Adrenal gland (tissue), 9 donors: ENCODE measurements at regions not wholly inside any gene's neighbourhood (a gene's known extent, or its start where the extent isn't known, plus 50 kb on each side); places are given as distances from the start of the nearest gene placed in this dataset.

Experiments
- DNase-seq, 7 donors: peaks; one replicate each; pipeline ENCODE4 v3.0.0-alpha.2; 2019 to 2020
- H3K27ac ChIP-seq, 5 donors: fragments of 200-600 bp; sonication (generic) in 4 of 5; 1 replicate in 3 of 5; 2 replicates in 2 of 5; pipeline versions ENCODE4 v1.5.1 to v1.8.0; 2016 to 2020; ENCODE audit warnings: mild to moderate bottlenecking in 1 of 5
- H3K27me3 ChIP-seq: fragments of 200-600 bp; 2 replicates; pipeline ENCODE4 v1.8.0; 2021
- H3K36me3 ChIP-seq, 2 donors: fragments of 200-600 bp; replicated peaks in 1 of 2; 1 replicate in 1 of 2; 2 replicates in 1 of 2; pipeline versions ENCODE4 v1.5.1 to v1.8.0; 2018 to 2022
- H3K4me1 ChIP-seq, 2 donors: fragments of 200-600 bp; replicated peaks in 1 of 2; 1 replicate in 1 of 2; 2 replicates in 1 of 2; pipeline versions ENCODE4 v1.5.1 to v1.8.0; 2018 to 2021
- H3K4me3 ChIP-seq, 4 donors: fragments of 200-600 bp; sonication (generic) in 3 of 4; one replicate each; pipeline ENCODE4 v1.5.1; 2016 to 2018
- H3K9me3 ChIP-seq, 3 donors: fragments of 200-600 bp; sonication (generic) in 1 of 3; replicated peaks in 1 of 3; 1 replicate in 2 of 3; 2 replicates in 1 of 3; pipeline versions ENCODE4 v1.5.1 to v1.8.0; 2016 to 2021
- CTCF ChIP-seq, 6 experiments: fragments of 450-650 bp in 4 of 6; fragments of 200-600 bp in 2 of 6; sonication (generic) in 1 of 6; IDR thresholded peaks; 1 replicate in 5 of 6; 2 replicates in 1 of 6; pipeline versions ENCODE4 v1.5.1 to v1.8.0; 2016 to 2021; ENCODE audit warnings: antibody characterized with exemption in 6 of 6, mild to moderate bottlenecking in 2 of 6, moderate library complexity in 1 of 6
- POLR2A ChIP-seq, 2 donors: fragments of 450-650 bp; IDR thresholded peaks; one replicate each; pipeline ENCODE4 v1.6.1; 2017; ENCODE audit warnings: antibody characterized with exemption in 2 of 2, mild to moderate bottlenecking in 2 of 2, moderate library complexity in 1 of 2
- WGBS, 4 donors: extraction: QIAGEN DNeasy Blood & Tissue Kit in 2 of 4; methylation state at CpG; one replicate each; pipeline versions ENCODE4 v1.1.5 to v1.1.7; 2013 to 2017; 5-methylcytosine and 5-hydroxymethylcytosine counted together
- intact Hi-C, 2 donors: fragments of 100-400 bp; cut with DNase I; formaldehyde crosslinking; loops; one replicate each; pipeline versions ENCODE4 v1.14.1 to v1.15.0; 2022 to 2023
- donor health status: healthy with polysubstance abuse.
- donor health status: Bipolar disorder and iron deficiency.
- donor health status: DM: yes; HTN: yes; CAD: no.
- donor health status: DM: no; HTN: no; CAD: no.
- donor health status: DM: no; HTN: no; CAD: no.

GRCh38 chr16:9428355-9429005 is 337.0 kb downstream of the HAPSTR1 start:
- intact Hi-C loops: no loop called here
- Histone ChIP-seq H3K9me3 (no peaks in the 10 kb centered on the region), H3K36me3 (no peaks in the 10 kb centered on the region), H3K4me1 (peaks cover 0 to 5% of the 10 kb centered on the region in 2 donors), H3K27ac (no peak overlapping the region), H3K4me3 (no peak overlapping the region), H3K27me3 (no peaks in the 10 kb centered on the region)
- 79 to 90% (median 84%) methylated on average over 7 of the region's 7 CpGs for WGBS, 4 donors
- DNase-seq: no peak
- no peak for TF ChIP-seq CTCF (IDR thresholded peaks at IDR 0.05)
- TF ChIP-seq POLR2A (IDR thresholded peaks at IDR 0.05): no peak

- no peaks in the 10 kb centered on the region for H3K9me3 ChIP-seq
- H3K36me3 ChIP-seq: no peaks in the 10 kb centered on the region
- H3K27me3 ChIP-seq: no peaks in the 10 kb centered on the region
- H3K4me3 ChIP-seq: no peak overlapping the region
- intact Hi-C loops: no loop called here
- WGBS, 4 donors: 68 to 84% (median 76%) methylated on average over 10 of the region's 10 CpGs
- H3K4me1 ChIP-seq: peaks cover 0 to 5% of the 10 kb centered on the region in 2 donors
- no peak for DNase-seq
- H3K27ac ChIP-seq: no peak overlapping the region
- TF ChIP-seq CTCF (IDR thresholded peaks at IDR 0.05): no peak
- TF ChIP-seq POLR2A (IDR thresholded peaks at IDR 0.05): no peak
Measured at GRCh38 chr16:9429646-9430330, 338.3 kb downstream of the HAPSTR1 start.

- no peak for TF ChIP-seq POLR2A (IDR thresholded peaks at IDR 0.05)
- peak in 3 of 6 experiments; percentile 8 to 23 (median 14) for TF ChIP-seq CTCF (IDR thresholded peaks at IDR 0.05)
- no peak for DNase-seq
- Histone ChIP-seq H3K36me3 (no peaks in the 10 kb centered on the region), H3K9me3 (no peaks in the 10 kb centered on the region), H3K27ac (no peak overlapping the region), H3K4me3 (no peak overlapping the region), H3K4me1 (no peaks in the 10 kb centered on the region), H3K27me3 (no peaks in the 10 kb centered on the region)
- WGBS, 4 donors: 67 to 79% (median 71%) methylated on average over 2 of the region's 2 CpGs
- intact Hi-C loops: no loop called here
Measured at GRCh38 chr16:9434659-9435058, 343.2 kb downstream of the HAPSTR1 start.

GRCh38 chr16:9436175-9436574 is 344.7 kb downstream of the HAPSTR1 start:
- H3K9me3 ChIP-seq: no peaks in the 10 kb centered on the region
- WGBS, 4 donors: 84 to 88% (median 87%) methylated on average over 6 of the region's 6 CpGs
- no peaks in the 10 kb centered on the region for H3K4me1 ChIP-seq
- H3K36me3 ChIP-seq: no peaks in the 10 kb centered on the region
- intact Hi-C loops: no loop called here
- no peak for TF ChIP-seq CTCF (IDR thresholded peaks at IDR 0.05)
- TF ChIP-seq POLR2A (IDR thresholded peaks at IDR 0.05): no peak
- DNase-seq: no peak
- H3K27me3 ChIP-seq: no peaks in the 10 kb centered on the region
- no peak overlapping the region for H3K4me3 ChIP-seq
- no peak overlapping the region for H3K27ac ChIP-seq
